ENCODE measurements at regions not wholly inside any gene's neighbourhood (a gene's known extent, or its start where the extent isn't known, plus 50 kb on each side); places are given as distances from the start of the nearest gene placed in this dataset.
"Not testable (repeated sequence)": the region's sequence is repeated elsewhere in the genome, so short reads cannot be mapped to it uniquely, and the experiment has no call there.

- H3K27me3 ChIP-seq (replicated peaks; ENCODE audit: control insufficient read depth, insufficient read depth, low read length, poor library complexity, severe bottlenecking): no peaks in the 10 kb centered on the region
- no peaks in the 10 kb centered on the region for H3K36me3 ChIP-seq (ENCODE audit: control insufficient read depth, insufficient read depth, low read length)
- DNase-seq: no peak
- H3K9me3 ChIP-seq (ENCODE audit: control insufficient read depth, low read length): no peaks in the 10 kb centered on the region
- H3K27ac ChIP-seq (ENCODE audit: insufficient read depth, low read length, poor library complexity, severe bottlenecking): no peak overlapping the region
- no peaks in the 10 kb centered on the region for H3K4me1 ChIP-seq (ENCODE audit: control insufficient read depth, insufficient read depth, low read length, poor library complexity, severe bottlenecking)
- H3K4me3 ChIP-seq (ENCODE audit: insufficient read depth, low read depth, low read length, poor library complexity, severe bottlenecking): no peak overlapping the region
These were observed 459.0 kb upstream of the DPH6 start for GRCh38 chr15:36004891-36005490.

- Histone ChIP-seq H3K27ac (ENCODE audit: insufficient read depth, low read length, poor library complexity, severe bottlenecking) (no peak overlapping the region), H3K4me3 (ENCODE audit: insufficient read depth, low read depth, low read length, poor library complexity, severe bottlenecking) (no peak overlapping the region), H3K4me1 (ENCODE audit: control insufficient read depth, insufficient read depth, low read length, poor library complexity, severe bottlenecking) (no peaks in the 10 kb centered on the region), H3K27me3 (replicated peaks; ENCODE audit: control insufficient read depth, insufficient read depth, low read length, poor library complexity, severe bottlenecking) (no peaks in the 10 kb centered on the region), H3K36me3 (ENCODE audit: control insufficient read depth, insufficient read depth, low read length) (no peaks in the 10 kb centered on the region), H3K9me3 (ENCODE audit: control insufficient read depth, low read length) (no peaks in the 10 kb centered on the region)
- DNase-seq: no peak
These were observed 459.6 kb upstream of the DPH6 start for GRCh38 chr15:36005542-36005941.

- Histone ChIP-seq H3K27me3 (replicated peaks; ENCODE audit: control insufficient read depth, insufficient read depth, low read length, poor library complexity, severe bottlenecking) (no peaks in the 10 kb centered on the region), H3K4me1 (ENCODE audit: control insufficient read depth, insufficient read depth, low read length, poor library complexity, severe bottlenecking) (no peaks in the 10 kb centered on the region), H3K27ac (ENCODE audit: insufficient read depth, low read length, poor library complexity, severe bottlenecking) (no peak overlapping the region), H3K9me3 (ENCODE audit: control insufficient read depth, low read length) (no peaks in the 10 kb centered on the region), H3K4me3 (ENCODE audit: insufficient read depth, low read depth, low read length, poor library complexity, severe bottlenecking) (no peak overlapping the region), H3K36me3 (ENCODE audit: control insufficient read depth, insufficient read depth, low read length) (no peaks in the 10 kb centered on the region)
- no peak for DNase-seq
These were observed 461.7 kb upstream of the DPH6 start for GRCh38 chr15:36007699-36008098.

DNA sequence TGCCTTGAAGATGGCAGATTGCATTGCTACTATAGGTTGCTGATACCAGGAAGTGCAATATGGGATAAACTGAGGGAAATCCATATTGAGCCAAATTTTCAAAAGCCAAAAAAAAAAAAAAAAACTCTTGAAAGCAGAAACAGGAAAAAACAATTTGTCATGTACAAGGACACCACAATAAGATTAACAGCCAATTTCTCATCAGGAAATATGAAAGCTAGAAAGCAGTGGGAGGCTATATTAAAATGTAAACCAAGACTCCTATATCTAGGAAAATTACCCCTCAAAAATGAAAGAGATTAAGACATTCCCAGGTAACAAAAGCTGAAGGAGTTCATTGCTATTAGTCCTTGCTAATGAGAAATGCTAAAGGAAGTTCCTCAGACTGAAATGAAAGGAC, 462.8 kb upstream of the DPH6 start:
- no peak for DNase-seq
- H3K36me3 ChIP-seq (ENCODE audit: control insufficient read depth, insufficient read depth, low read length): no peaks in the 10 kb centered on the region
- no peaks in the 10 kb centered on the region for H3K4me1 ChIP-seq (ENCODE audit: control insufficient read depth, insufficient read depth, low read length, poor library complexity, severe bottlenecking)
- no peaks in the 10 kb centered on the region for H3K9me3 ChIP-seq (ENCODE audit: control insufficient read depth, low read length)
- H3K4me3 ChIP-seq (ENCODE audit: insufficient read depth, low read depth, low read length, poor library complexity, severe bottlenecking): no peak overlapping the region
- no peak overlapping the region for H3K27ac ChIP-seq (ENCODE audit: insufficient read depth, low read length, poor library complexity, severe bottlenecking)
- no peaks in the 10 kb centered on the region for H3K27me3 ChIP-seq (replicated peaks; ENCODE audit: control insufficient read depth, insufficient read depth, low read length, poor library complexity, severe bottlenecking)

- Histone ChIP-seq H3K27me3 (replicated peaks; ENCODE audit: control insufficient read depth, insufficient read depth, low read length, poor library complexity, severe bottlenecking) (no peaks in the 10 kb centered on the region), H3K4me3 (ENCODE audit: insufficient read depth, low read depth, low read length, poor library complexity, severe bottlenecking) (no peak overlapping the region), H3K36me3 (ENCODE audit: control insufficient read depth, insufficient read depth, low read length) (no peaks in the 10 kb centered on the region), H3K4me1 (ENCODE audit: control insufficient read depth, insufficient read depth, low read length, poor library complexity, severe bottlenecking) (no peaks in the 10 kb centered on the region), H3K9me3 (ENCODE audit: control insufficient read depth, low read length) (no peaks in the 10 kb centered on the region), H3K27ac (ENCODE audit: insufficient read depth, low read length, poor library complexity, severe bottlenecking) (no peak overlapping the region)
- no peak for DNase-seq
These were observed 478.2 kb upstream of the DPH6 start for GRCh38 chr15:36024031-36024688.

DNA sequence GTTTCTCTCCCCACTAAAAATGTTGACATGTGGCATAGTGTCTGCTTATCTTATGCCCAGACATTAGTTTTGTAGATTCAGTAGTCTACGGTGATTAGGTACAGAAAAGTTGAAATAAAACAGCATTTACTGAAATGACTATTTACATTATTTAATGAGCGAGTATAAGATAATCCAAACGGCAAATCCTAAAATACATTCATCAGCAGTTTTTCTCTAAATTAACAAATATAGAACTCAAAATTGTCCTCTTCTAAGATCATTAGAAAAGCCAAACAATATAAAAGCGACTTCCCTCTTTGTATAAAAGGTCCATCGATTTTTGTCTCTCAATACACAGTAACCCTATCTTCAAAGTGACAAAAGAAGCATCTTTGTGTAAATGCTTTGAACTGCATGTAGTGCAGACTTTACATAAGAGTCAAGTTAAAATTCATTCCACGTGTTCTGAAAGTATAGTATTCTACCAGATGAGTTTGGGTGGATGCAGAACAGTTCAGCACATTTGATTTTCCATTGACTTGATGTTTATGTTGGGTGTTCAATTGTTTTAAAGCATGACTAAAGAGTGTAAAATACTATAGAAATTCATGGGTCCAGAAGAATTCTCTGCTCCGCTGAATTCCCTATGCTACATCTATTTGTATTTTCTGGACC, 480.8 kb upstream of the DPH6 start:
- no peak overlapping the region for H3K4me3 ChIP-seq (ENCODE audit: insufficient read depth, low read depth, low read length, poor library complexity, severe bottlenecking)
- H3K27ac ChIP-seq (ENCODE audit: insufficient read depth, low read length, poor library complexity, severe bottlenecking): no peak overlapping the region
- H3K4me1 ChIP-seq (ENCODE audit: control insufficient read depth, insufficient read depth, low read length, poor library complexity, severe bottlenecking): no peaks in the 10 kb centered on the region
- H3K27me3 ChIP-seq (replicated peaks; ENCODE audit: control insufficient read depth, insufficient read depth, low read length, poor library complexity, severe bottlenecking): no peaks in the 10 kb centered on the region
- H3K9me3 ChIP-seq (ENCODE audit: control insufficient read depth, low read length): no peaks in the 10 kb centered on the region
- no peak for DNase-seq
- H3K36me3 ChIP-seq (ENCODE audit: control insufficient read depth, insufficient read depth, low read length): no peaks in the 10 kb centered on the region

- Histone ChIP-seq H3K4me3 (ENCODE audit: insufficient read depth, low read depth, low read length, poor library complexity, severe bottlenecking) (no peak overlapping the region), H3K36me3 (ENCODE audit: control insufficient read depth, insufficient read depth, low read length) (no peaks in the 10 kb centered on the region), H3K27ac (ENCODE audit: insufficient read depth, low read length, poor library complexity, severe bottlenecking) (no peak overlapping the region), H3K9me3 (ENCODE audit: control insufficient read depth, low read length) (no peaks in the 10 kb centered on the region), H3K4me1 (ENCODE audit: control insufficient read depth, insufficient read depth, low read length, poor library complexity, severe bottlenecking) (no peaks in the 10 kb centered on the region), H3K27me3 (replicated peaks; ENCODE audit: control insufficient read depth, insufficient read depth, low read length, poor library complexity, severe bottlenecking) (no peaks in the 10 kb centered on the region)
- no peak for DNase-seq
These were observed 483.7 kb upstream of the DPH6 start for GRCh38 chr15:36029606-36030210.

- H3K27ac ChIP-seq (ENCODE audit: insufficient read depth, low read length, poor library complexity, severe bottlenecking): no peak overlapping the region
- no peak for DNase-seq
- H3K9me3 ChIP-seq (ENCODE audit: control insufficient read depth, low read length): no peaks in the 10 kb centered on the region
- no peaks in the 10 kb centered on the region for H3K4me1 ChIP-seq (ENCODE audit: control insufficient read depth, insufficient read depth, low read length, poor library complexity, severe bottlenecking)
- no peaks in the 10 kb centered on the region for H3K36me3 ChIP-seq (ENCODE audit: control insufficient read depth, insufficient read depth, low read length)
- H3K4me3 ChIP-seq (ENCODE audit: insufficient read depth, low read depth, low read length, poor library complexity, severe bottlenecking): no peak overlapping the region
- H3K27me3 ChIP-seq (replicated peaks; ENCODE audit: control insufficient read depth, insufficient read depth, low read length, poor library complexity, severe bottlenecking): no peaks in the 10 kb centered on the region
These were observed 494.1 kb upstream of the DPH6 start for GRCh38 chr15:36039996-36040572.

GRCh38 chr15:36047018-36047716, 501.2 kb upstream of the DPH6 start:
- not testable (repeated sequence) for DNase-seq; H3K4me1 ChIP-seq (ENCODE audit: control insufficient read depth, insufficient read depth, low read length, poor library complexity, severe bottlenecking); H3K4me3 ChIP-seq (ENCODE audit: insufficient read depth, low read depth, low read length, poor library complexity, severe bottlenecking); H3K9me3 ChIP-seq (ENCODE audit: control insufficient read depth, low read length); H3K27me3 ChIP-seq (replicated peaks; ENCODE audit: control insufficient read depth, insufficient read depth, low read length, poor library complexity, severe bottlenecking); H3K27ac ChIP-seq (ENCODE audit: insufficient read depth, low read length, poor library complexity, severe bottlenecking); H3K36me3 ChIP-seq (ENCODE audit: control insufficient read depth, insufficient read depth, low read length)

Data from effector memory CD4-positive, alpha-beta T cell (primary cell).